OCI-LY7 (cell line): ENCODE measurements at regions not wholly inside any gene's neighbourhood (a gene's known extent, or its start where the extent isn't known, plus 50 kb on each side); places are given as distances from the start of the nearest gene placed in this dataset.

Experiments
- EZH2phosphoT487 ChIP-seq: fragments of 200-600 bp; sonication (generic); IDR thresholded peaks from 2 replicates; pipeline ENCODE4 v1.6.1; 2018; ENCODE audit warnings: low read depth, borderline replicate concordance, mild to moderate bottlenecking, mixed run types, antibody characterized with exemption, low read length, moderate library complexity, mixed read lengths
- TF ChIP-seq, protein P1 (sequence below): fragments of 200-600 bp; sonication (generic); conservative IDR thresholded peaks from 2 replicates; pipeline ENCODE4 v1.5.1; 2014; ENCODE audit warnings: mild to moderate bottlenecking, antibody characterized with exemption, low read length, moderate library complexity, mixed read lengths

- TF ChIP-seq, protein P1, sequence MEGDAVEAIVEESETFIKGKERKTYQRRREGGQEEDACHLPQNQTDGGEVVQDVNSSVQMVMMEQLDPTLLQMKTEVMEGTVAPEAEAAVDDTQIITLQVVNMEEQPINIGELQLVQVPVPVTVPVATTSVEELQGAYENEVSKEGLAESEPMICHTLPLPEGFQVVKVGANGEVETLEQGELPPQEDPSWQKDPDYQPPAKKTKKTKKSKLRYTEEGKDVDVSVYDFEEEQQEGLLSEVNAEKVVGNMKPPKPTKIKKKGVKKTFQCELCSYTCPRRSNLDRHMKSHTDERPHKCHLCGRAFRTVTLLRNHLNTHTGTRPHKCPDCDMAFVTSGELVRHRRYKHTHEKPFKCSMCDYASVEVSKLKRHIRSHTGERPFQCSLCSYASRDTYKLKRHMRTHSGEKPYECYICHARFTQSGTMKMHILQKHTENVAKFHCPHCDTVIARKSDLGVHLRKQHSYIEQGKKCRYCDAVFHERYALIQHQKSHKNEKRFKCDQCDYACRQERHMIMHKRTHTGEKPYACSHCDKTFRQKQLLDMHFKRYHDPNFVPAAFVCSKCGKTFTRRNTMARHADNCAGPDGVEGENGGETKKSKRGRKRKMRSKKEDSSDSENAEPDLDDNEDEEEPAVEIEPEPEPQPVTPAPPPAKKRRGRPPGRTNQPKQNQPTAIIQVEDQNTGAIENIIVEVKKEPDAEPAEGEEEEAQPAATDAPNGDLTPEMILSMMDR = no peak
- no peak for TF ChIP-seq EZH2phosphoT487
These were observed 325.1 kb downstream of the RNF144A start for GRCh38 chr2:7242189-7242867.
